Kidney glomerular epithelial cell (primary cell): ENCODE measurements at regions not wholly inside any gene's neighbourhood (a gene's known extent, or its start where the extent isn't known, plus 50 kb on each side); places are given as distances from the start of the nearest gene placed in this dataset.

Experiments used
- DNase-seq: peaks from one replicate; lab custom pipeline; 2025; lab: John Stamatoyannopoulos, UW

- DNase-seq = no peak
These were observed 125.0 kb upstream of the IRX3 start for GRCh38 chr16:54411544-54411943.

GRCh38 chr16:54409982-54410381 is 123.4 kb upstream of the IRX3 start:
- DNase-seq = no peak

GRCh38 chr16:54407596-54407995 is 121.0 kb upstream of the IRX3 start:
- no peak for DNase-seq

- DNase-seq = no peak
These were observed 118.9 kb upstream of the IRX3 start for GRCh38 chr16:54405478-54405877.

DNA sequence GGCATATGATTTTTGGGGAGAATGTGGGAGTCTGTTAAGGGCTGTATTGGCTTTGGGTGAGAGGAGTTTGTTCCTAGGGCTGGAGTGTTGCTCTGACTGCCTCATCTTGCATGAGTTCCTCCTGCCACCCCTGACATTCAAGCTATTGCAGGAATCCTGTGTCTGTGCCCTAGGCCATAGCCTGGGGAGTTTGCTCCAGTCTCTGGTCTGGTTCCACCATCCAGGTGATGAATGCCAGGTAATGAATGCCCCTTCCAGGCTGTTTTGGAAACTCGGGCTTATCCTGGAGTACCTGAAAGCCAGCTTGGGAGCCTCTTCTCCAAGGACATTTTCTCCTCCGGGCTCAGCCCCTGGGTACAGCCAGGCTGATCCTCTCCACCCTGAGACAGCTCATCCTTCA is 117.0 kb upstream of the IRX3 start:
- DNase-seq = no peak

GRCh38 chr16:54402873-54403272 is 116.3 kb upstream of the IRX3 start:
- DNase-seq = no peak

- DNase-seq = no peak
These were observed 115.7 kb upstream of the IRX3 start for GRCh38 chr16:54402270-54402669.

GRCh38 chr16:54400261-54400660 is 113.7 kb upstream of the IRX3 start:
- DNase-seq = no peak

GRCh38 chr16:54398986-54399385 is 112.4 kb upstream of the IRX3 start:
- DNase-seq = no peak

- DNase-seq = no peak
These were observed 111.3 kb upstream of the IRX3 start for GRCh38 chr16:54397838-54398237.

- DNase-seq = no peak
These were observed 110.7 kb upstream of the IRX3 start for GRCh38 chr16:54397190-54397835.

GRCh38 chr16:54389836-54390494 is 103.4 kb upstream of the IRX3 start:
- no peak for DNase-seq

DNA sequence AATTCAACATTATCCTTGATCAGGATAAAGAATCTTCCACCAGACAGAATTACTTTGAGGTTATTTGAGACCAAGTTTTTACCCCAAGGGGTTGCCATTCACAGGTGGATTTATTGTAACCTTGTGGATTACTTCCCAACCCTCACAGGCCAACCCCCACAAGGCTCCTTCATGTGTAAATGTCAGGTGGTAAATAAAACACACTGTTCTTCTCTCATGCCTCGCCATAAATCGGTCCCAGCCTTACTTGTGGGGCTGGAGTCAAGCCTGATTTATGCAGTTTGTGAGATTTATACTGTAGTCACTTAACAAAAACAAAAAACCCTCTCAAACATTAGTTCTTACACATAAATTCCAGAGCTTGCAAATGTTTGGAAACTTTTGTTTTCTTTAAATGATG is 98.6 kb upstream of the IRX3 start:
- DNase-seq = no peak

DNA sequence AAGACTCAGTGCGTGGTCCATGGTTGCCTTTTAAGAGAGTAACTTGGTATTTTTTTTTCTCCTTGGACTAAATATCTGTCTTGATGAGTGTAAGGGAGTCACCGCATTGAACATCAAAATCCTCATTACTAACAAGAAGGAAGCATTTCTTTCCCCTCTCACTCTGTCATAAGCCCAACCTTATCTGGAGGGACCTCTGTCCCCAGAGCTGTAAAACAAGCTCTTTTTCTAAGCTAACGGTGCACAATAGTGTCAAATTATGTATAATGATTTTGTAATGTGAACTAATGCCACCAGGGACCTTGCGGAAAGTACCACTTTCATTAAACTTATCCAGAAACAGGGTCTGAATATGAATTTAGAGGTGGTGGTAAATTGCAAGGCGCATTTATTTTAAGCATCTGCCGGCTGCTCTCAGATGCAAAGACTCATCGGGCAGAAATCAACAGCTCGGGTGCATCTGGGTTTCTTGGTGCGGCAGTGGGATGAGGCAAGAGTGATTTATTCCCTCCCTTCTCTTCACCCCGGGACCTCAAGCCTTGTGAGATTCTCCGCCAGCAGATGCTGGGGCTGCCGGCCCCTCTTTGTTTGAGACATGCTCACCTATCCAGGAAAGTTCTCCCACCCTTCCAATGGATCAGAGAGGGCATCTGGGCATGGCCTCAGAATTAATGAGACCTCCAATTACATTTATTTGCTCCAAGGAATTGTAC is 95.2 kb upstream of the IRX3 start:
- no peak for DNase-seq

DNA sequence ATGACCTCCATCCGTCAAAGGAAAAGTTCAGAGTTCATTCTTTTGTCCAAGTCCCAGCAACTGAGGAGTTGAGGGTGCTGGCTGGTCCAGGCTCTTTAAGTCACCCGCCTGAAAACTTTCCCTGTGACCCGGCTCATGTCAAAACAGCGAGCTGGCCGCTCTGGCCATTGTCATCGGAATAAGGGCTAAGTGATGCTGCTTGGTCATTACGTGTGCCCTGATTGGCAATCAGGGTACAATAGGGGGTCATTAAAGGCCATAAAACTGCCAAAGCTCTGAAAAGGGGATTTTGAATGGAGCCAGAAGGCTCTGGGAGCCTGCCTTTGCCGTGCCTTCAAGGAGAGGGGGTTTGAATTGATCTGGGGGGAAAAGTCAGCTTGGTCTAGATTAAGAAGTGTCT is 88.5 kb upstream of the IRX3 start:
- DNase-seq = no peak

DNA sequence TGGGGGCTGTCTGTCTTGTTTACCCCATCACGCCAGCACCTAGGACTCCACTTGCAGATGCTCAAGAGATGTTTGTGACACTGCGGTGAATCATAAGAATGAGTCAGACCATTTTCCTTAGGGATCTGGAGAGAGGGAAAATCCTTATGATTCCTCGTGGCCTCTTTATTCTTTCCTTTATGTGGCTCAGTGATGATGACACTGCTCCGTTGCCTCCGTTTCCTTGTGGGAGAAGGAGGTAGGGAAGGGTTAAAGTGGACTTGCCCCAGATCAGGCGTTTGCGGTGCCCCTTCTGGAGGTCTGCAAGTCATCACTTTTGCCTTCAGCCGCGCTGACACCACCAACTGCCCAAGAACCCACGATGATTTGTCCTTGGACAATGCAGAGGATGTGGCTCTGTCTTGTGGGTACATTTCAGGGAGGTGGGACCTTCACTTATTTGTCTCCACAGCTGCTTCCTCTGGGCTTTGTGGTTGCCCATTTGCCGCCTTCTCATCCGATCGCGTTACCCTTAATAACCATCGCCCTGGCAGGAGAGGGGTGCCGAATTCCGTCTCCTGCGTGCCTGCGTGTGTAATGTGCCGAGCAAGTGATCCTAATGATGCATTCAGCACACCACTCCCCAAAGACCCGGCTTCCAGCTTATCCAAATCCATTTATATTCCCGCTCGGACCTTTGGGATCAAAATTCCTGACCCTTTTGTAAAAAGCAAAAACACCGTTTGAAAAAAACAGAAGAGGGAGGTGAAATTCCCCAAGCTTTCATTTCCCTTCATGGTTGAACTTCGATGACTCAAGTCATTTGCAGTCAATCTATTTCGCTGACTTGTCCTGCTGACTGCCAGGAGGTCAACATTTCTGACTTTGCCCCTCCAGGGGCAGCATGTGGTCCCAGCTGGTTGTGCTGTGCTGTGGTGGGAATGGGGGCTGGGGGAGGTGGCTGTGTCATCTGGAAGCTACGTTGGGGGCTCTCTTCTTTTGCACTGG is 87.2 kb upstream of the IRX3 start:
- DNase-seq = peak; percentile 7

- DNase-seq = no peak
These were observed 83.9 kb upstream of the IRX3 start for GRCh38 chr16:54370278-54371040.

DNA sequence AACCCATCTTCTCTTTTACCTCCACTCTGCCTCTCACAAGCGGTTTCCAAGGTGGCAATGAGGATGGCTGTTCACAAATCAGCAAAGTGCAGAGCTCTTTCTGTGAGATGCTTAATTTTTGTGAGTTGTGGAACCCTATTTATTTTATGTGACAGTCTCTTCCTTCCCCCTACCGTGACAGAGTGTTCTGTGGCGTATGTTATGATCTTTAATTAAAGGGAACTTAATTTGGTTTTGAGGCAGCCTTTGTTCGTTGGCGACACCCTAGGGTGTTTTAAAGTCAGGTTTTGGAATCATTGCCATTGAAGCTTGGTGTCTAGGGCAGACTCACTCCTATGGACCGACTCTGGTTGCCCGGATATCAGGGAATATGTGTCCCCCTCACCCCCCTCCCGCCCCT is 83.3 kb upstream of the IRX3 start:
- DNase-seq = no peak

- no peak for DNase-seq
These were observed 80.4 kb upstream of the IRX3 start for GRCh38 chr16:54366943-54367342.

- no peak for DNase-seq
These were observed 79.5 kb upstream of the IRX3 start for GRCh38 chr16:54365990-54366634.

DNA sequence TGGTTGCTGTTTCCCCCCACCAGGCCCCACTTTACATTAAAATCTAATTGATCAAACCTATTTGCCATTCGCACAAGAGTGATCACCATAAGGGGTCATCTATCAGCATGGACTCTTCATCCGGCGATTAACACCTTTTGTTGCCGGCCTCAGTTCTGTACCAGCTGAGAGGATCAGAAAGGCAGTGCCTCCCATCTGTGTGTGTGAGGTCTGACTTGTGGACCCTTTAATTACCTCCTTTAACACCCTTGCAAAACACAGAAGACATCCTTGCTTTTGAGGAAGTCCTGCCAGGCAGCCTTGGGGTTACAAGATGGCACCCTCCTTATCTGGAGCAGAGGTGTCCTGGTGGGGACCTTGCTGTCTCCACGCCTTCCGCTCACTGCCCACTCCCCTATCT is 77.2 kb upstream of the IRX3 start:
- DNase-seq = no peak
